OCI-LY7 (cell line): ENCODE measurements at regions not wholly inside any gene's neighbourhood (a gene's known extent, or its start where the extent isn't known, plus 50 kb on each side); places are given as distances from the start of the nearest gene placed in this dataset.

Experiments
- BruUV-seq: library from RNA; stranded (reverse); fragments of 400-500 nt; replicated peaks from 2 replicates; lab custom pipeline; 2021; lab: Mats Ljungman, UMichigan
- CTCF ChIA-PET: fragments of 300-600 bp; sonication (Branson Sonifier 250); formaldehyde crosslinking; loops from one replicate; lab custom pipeline; 2022; ENCODE audit warnings: antibody characterized with exemption; ENCODE audit not compliant: unreplicated experiment; lab: Charles Lee
- POLR2A ChIA-PET: fragments of 300-600 bp; sonication (Branson Sonifier 250); formaldehyde crosslinking; loops from one replicate; lab custom pipeline; 2022; ENCODE audit warnings: antibody characterized with exemption; lab: Charles Lee
- DNase-seq: peaks from one replicate; pipeline ENCODE4 v3.0.0-alpha.2; 2015; ENCODE audit warnings: low spot score
- H2AFZ ChIP-seq: fragments of 200-600 bp; sonication (generic), shearing (Covaris generic); 2 replicates; pipeline ENCODE4 v1.6.1; 2014; ENCODE audit warnings: mild to moderate bottlenecking, antibody characterized with exemption, low read length, moderate library complexity
- H3K27ac ChIP-seq: fragments of 200-600 bp; sonication (generic); 2 replicates; pipeline ENCODE4 v1.5.1; 2014; ENCODE audit warnings: mixed run types, low read depth, mild to moderate bottlenecking, moderate library complexity, low read length, inconsistent platforms; ENCODE audit not compliant: poor library complexity, severe bottlenecking
- H3K36me3 ChIP-seq: fragments of 200-600 bp; sonication (generic); 2 replicates; pipeline ENCODE4 v1.6.1; 2014; ENCODE audit warnings: mild to moderate bottlenecking, antibody characterized with exemption, low read length, moderate library complexity, mixed read lengths; ENCODE audit not compliant: insufficient read depth
- H3K4me1 ChIP-seq: fragments of 200-600 bp; sonication (generic); 2 replicates; pipeline ENCODE4 v1.5.1; 2014; ENCODE audit warnings: mild to moderate bottlenecking, low read length; ENCODE audit not compliant: insufficient read depth, poor library complexity, severe bottlenecking
- H3K4me2 ChIP-seq: fragments of 200-600 bp; sonication (generic); 2 replicates; pipeline ENCODE4 v1.6.1; 2014; ENCODE audit warnings: mild to moderate bottlenecking, low read length
- H3K4me3 ChIP-seq: fragments of 200-600 bp; sonication (generic); 2 replicates; pipeline ENCODE4 v1.5.1; 2014; ENCODE audit warnings: mild to moderate bottlenecking, low read depth, low read length; ENCODE audit not compliant: poor library complexity, severe bottlenecking
- H3K79me2 ChIP-seq: fragments of 200-600 bp; sonication (generic); 2 replicates; pipeline ENCODE4 v1.6.1; 2016; ENCODE audit warnings: low read depth, mild to moderate bottlenecking, low read length, moderate library complexity, mixed read lengths; ENCODE audit not compliant: insufficient read depth
- H3K9me2 ChIP-seq: fragments of 200-600 bp; sonication (generic); 2 replicates; pipeline ENCODE4 v1.6.1; 2016; ENCODE audit warnings: mild to moderate bottlenecking, low read length, mixed read lengths; ENCODE audit not compliant: insufficient read depth
- H3K9me3 ChIP-seq: fragments of 200-600 bp; sonication (generic); 2 replicates; pipeline ENCODE4 v1.6.1; 2014; ENCODE audit warnings: mild to moderate bottlenecking, mixed run types, low read length, mixed read lengths
- H4K20me1 ChIP-seq: fragments of 200-600 bp; sonication (generic); 2 replicates; pipeline ENCODE4 v1.6.1; 2014; ENCODE audit warnings: mild to moderate bottlenecking, antibody characterized with exemption, low read length, moderate library complexity, mixed read lengths; ENCODE audit not compliant: insufficient read depth
- CTCF ChIP-seq: fragments of 200-600 bp; sonication (generic); conservative IDR thresholded peaks from 2 replicates; pipeline ENCODE4 v1.5.1; 2014; ENCODE audit warnings: mild to moderate bottlenecking, antibody characterized with exemption, low read length, moderate library complexity, mixed read lengths
- EZH2phosphoT487 ChIP-seq: fragments of 200-600 bp; sonication (generic); IDR thresholded peaks from 2 replicates; pipeline ENCODE4 v1.6.1; 2018; ENCODE audit warnings: low read depth, borderline replicate concordance, mild to moderate bottlenecking, mixed run types, antibody characterized with exemption, low read length, moderate library complexity, mixed read lengths
- intact Hi-C: fragments of 100-400 bp; cut with micrococcal nuclease; formaldehyde crosslinking; loops from one replicate; pipeline ENCODE4 v1.10.0; 2022; ENCODE audit not compliant: unreplicated experiment

- H2AFZ ChIP-seq = no peak overlapping the region
- no peak for DNase-seq
- no peaks in the 10 kb centered on the region for H3K4me1 ChIP-seq
- H3K79me2 ChIP-seq = no peaks in the 10 kb centered on the region
- ChIA-PET POLR2A (no interaction called here), CTCF (no interaction called here)
- no peaks in the 10 kb centered on the region for H3K36me3 ChIP-seq
- H3K4me2 ChIP-seq = no peak overlapping the region
- no peak for TF ChIP-seq CTCF
- no peak for TF ChIP-seq EZH2phosphoT487
- no peaks in the 10 kb centered on the region for H3K9me3 ChIP-seq
- no peaks in the 10 kb centered on the region for H3K9me2 ChIP-seq
- BruUV-seq = no TSS peak
- H4K20me1 ChIP-seq = no peaks in the 10 kb centered on the region
- intact Hi-C loops = no loop called here
- H3K27ac ChIP-seq = no peak overlapping the region
- H3K4me3 ChIP-seq = no peak overlapping the region
These were observed 299.9 kb upstream of the MYOCD start for GRCh38 chr17:12365805-12366204.

GRCh38 chr17:12369065-12369464 lies 296.6 kb upstream of the MYOCD start:
- H3K4me3 ChIP-seq = no peak overlapping the region
- CTCF ChIA-PET = no interaction called here
- TF ChIP-seq EZH2phosphoT487 (no peak), CTCF (no peak)
- intact Hi-C loops = no loop called here
- no peaks in the 10 kb centered on the region for H3K9me3 ChIP-seq
- H4K20me1 ChIP-seq = no peaks in the 10 kb centered on the region
- H3K36me3 ChIP-seq = no peaks in the 10 kb centered on the region
- H2AFZ ChIP-seq = no peak overlapping the region
- no TSS peak for BruUV-seq
- no peak overlapping the region for H3K4me2 ChIP-seq
- no peaks in the 10 kb centered on the region for H3K4me1 ChIP-seq
- H3K79me2 ChIP-seq = no peaks in the 10 kb centered on the region
- no peak for DNase-seq
- no peaks in the 10 kb centered on the region for H3K9me2 ChIP-seq
- POLR2A ChIA-PET = no interaction called here
- H3K27ac ChIP-seq = no peak overlapping the region

GRCh38 chr17:12376276-12376675 lies 289.4 kb upstream of the MYOCD start:
- H3K4me3 ChIP-seq = no peak overlapping the region
- no peak for DNase-seq
- ChIA-PET CTCF (no interaction called here), POLR2A (no interaction called here)
- no peaks in the 10 kb centered on the region for H4K20me1 ChIP-seq
- intact Hi-C loops = no loop called here
- no peak for TF ChIP-seq EZH2phosphoT487
- no peak for TF ChIP-seq CTCF
- no peak overlapping the region for H3K27ac ChIP-seq
- H2AFZ ChIP-seq = no peak overlapping the region
- H3K36me3 ChIP-seq = no peaks in the 10 kb centered on the region
- no peaks in the 10 kb centered on the region for H3K9me2 ChIP-seq
- no peaks in the 10 kb centered on the region for H3K4me1 ChIP-seq
- H3K9me3 ChIP-seq = no peaks in the 10 kb centered on the region
- H3K79me2 ChIP-seq = no peaks in the 10 kb centered on the region
- no peak overlapping the region for H3K4me2 ChIP-seq
- BruUV-seq = no TSS peak
